A549 (cell line): ENCODE measurements at regions not wholly inside any gene's neighbourhood (a gene's known extent, or its start where the extent isn't known, plus 50 kb on each side); places are given as distances from the start of the nearest gene placed in this dataset.

Source experiments
- ATAC-seq, 2 experiments: fragments of 200-7000 bp in 1 of 2; fragments of >200 bp in 1 of 2; cut with Nextera tagmentation in 1 of 2; cut with Tn5 transposase in 1 of 2; 3 replicates each; pipeline versions ENCODE4 v1.8.0 to v1.9.1; 2018 to 2020; ENCODE audit warnings: mild to moderate bottlenecking in 1 of 2, moderate library complexity in 1 of 2
- CTCF ChIA-PET: fragments of 300-600 bp; sonication (Branson Sonifier 250); formaldehyde crosslinking; extraction: SDS; loops from one replicate; lab custom pipeline; 2021; ENCODE audit warnings: antibody characterized with exemption, inconsistent platforms; lab: Yijun Ruan, JAX
- POLR2A ChIA-PET: fragments of 350-600 bp; formaldehyde crosslinking; extraction: SDS; loops from one replicate; lab custom pipeline; 2021; ENCODE audit warnings: antibody characterized with exemption, inconsistent platforms; lab: Yijun Ruan, JAX
- DNase-seq, 2 experiments: peaks; one replicate each; pipeline versions ENCODE4 v3.0.0 to v3.0.0-alpha.2; 2011 to 2016; ENCODE audit warnings: low read depth in 1 of 2, low spot score in 1 of 2
- FAIRE-seq: peaks from 2 replicates; lab custom pipeline; 2011; peaks lifted over from hg19 to GRCh38; lab: Jason Lieb, UNC
- H3K27ac ChIP-seq, 2 experiments: fragments of >200 bp; sonication (Bioruptor Twin); formaldehyde crosslinking; 3 replicates each; pipeline ENCODE4 v1.5.1; 2016 to 2017
- H3K4me1 ChIP-seq: fragments of >200 bp; sonication (Bioruptor Twin); formaldehyde crosslinking; 3 replicates; pipeline ENCODE4 v1.6.1; 2016
- H3K4me2 ChIP-seq: fragments of >200 bp; sonication (Bioruptor Twin); formaldehyde crosslinking; 3 replicates; pipeline ENCODE4 v1.6.1; 2016
- H3K4me3 ChIP-seq: fragments of >200 bp; sonication (Bioruptor Twin); formaldehyde crosslinking; 3 replicates; pipeline ENCODE4 v1.5.1; 2016
- H3K9me3 ChIP-seq: fragments of >200 bp; sonication (Bioruptor Twin); formaldehyde crosslinking; 3 replicates; pipeline ENCODE4 v1.6.1; 2016
- CBX2 ChIP-seq: fragments of 200-600 bp; sonication (generic); IDR thresholded peaks from 2 replicates; pipeline ENCODE4 v1.6.1; 2016; ENCODE audit warnings: low read depth, mild to moderate bottlenecking, borderline replicate concordance
- CBX8 ChIP-seq: fragments of 200-600 bp; sonication (generic); IDR thresholded peaks from 2 replicates; pipeline ENCODE4 v1.6.1; 2016
- CEBPB ChIP-seq, 2 experiments: fragments of >200 bp in 1 of 2; sonication (Bioruptor Twin) in 1 of 2; formaldehyde crosslinking in 1 of 2; IDR thresholded peaks; 2 replicates each; pipeline ENCODE4 v1.6.1; 2012 to 2016
- CHD2 ChIP-seq: fragments of 150-350 bp; IDR thresholded peaks from 2 replicates; pipeline ENCODE4 v1.6.1; 2014; ENCODE audit warnings: low read length; ENCODE audit not compliant: partially characterized antibody
- CHD4 ChIP-seq: fragments of 200-600 bp; sonication (generic); IDR thresholded peaks from 2 replicates; pipeline ENCODE4 v1.6.1; 2016; ENCODE audit warnings: antibody characterized with exemption, mild to moderate bottlenecking, borderline replicate concordance
- EHF ChIP-seq: fragments of 250-450 bp; sonication (Bioruptor Pico); IDR thresholded peaks from 2 replicates; pipeline ENCODE4 v1.5.0; 2020; ENCODE audit warnings: mild to moderate bottlenecking
- EHMT2 ChIP-seq: fragments of 200-600 bp; sonication (generic); IDR thresholded peaks from 2 replicates; pipeline ENCODE4 v1.6.1; 2016; ENCODE audit warnings: antibody characterized with exemption, low read depth, mild to moderate bottlenecking, moderate library complexity
- FOSB ChIP-seq: fragments of 250-450 bp; sonication (Bioruptor Pico); IDR thresholded peaks from 2 replicates; pipeline ENCODE4 v1.5.0; 2020; ENCODE audit warnings: mild to moderate bottlenecking, moderate library complexity
- FOSL2 ChIP-seq, 2 experiments: fragments of 450-650 bp in 1 of 2; fragments of >200 bp in 1 of 2; sonication (Bioruptor Twin) in 1 of 2; formaldehyde crosslinking; IDR thresholded peaks; 2 replicates each; pipeline versions ENCODE4 v1.5.0 to v1.6.1; 2016 to 2020; ENCODE audit warnings: mild to moderate bottlenecking in 1 of 2, moderate library complexity in 1 of 2
- GATA3 ChIP-seq: IDR thresholded peaks from 2 replicates; pipeline ENCODE4 v1.6.1; 2012; ENCODE audit warnings: borderline replicate concordance
- HEYL ChIP-seq: fragments of 250-450 bp; sonication (Bioruptor Pico); IDR thresholded peaks from 2 replicates; pipeline ENCODE4 v1.8.0; 2021; ENCODE audit warnings: mild to moderate bottlenecking, moderate library complexity
- HOXA7 ChIP-seq: fragments of 250-450 bp; sonication (Bioruptor Pico); IDR thresholded peaks from 2 replicates; pipeline ENCODE4 v1.5.0; 2020; ENCODE audit warnings: mild to moderate bottlenecking, moderate library complexity
- HOXB13 ChIP-seq: fragments of 250-450 bp; sonication (Bioruptor Pico); IDR thresholded peaks from 2 replicates; pipeline ENCODE4 v1.5.0; 2020; ENCODE audit warnings: low read depth, mild to moderate bottlenecking, moderate library complexity
- HOXB5 ChIP-seq: fragments of 250-450 bp; sonication (Bioruptor Pico); IDR thresholded peaks from 2 replicates; pipeline ENCODE4 v1.5.0; 2020; ENCODE audit warnings: mild to moderate bottlenecking, moderate library complexity
- JUNB ChIP-seq: fragments of >200 bp; sonication (Bioruptor Twin); formaldehyde crosslinking; IDR thresholded peaks from 2 replicates; pipeline ENCODE4 v1.6.1; 2016
- KDM5A ChIP-seq: fragments of 200-600 bp; sonication (generic); IDR thresholded peaks from 2 replicates; pipeline ENCODE4 v1.6.1; 2016; ENCODE audit warnings: antibody characterized with exemption, mild to moderate bottlenecking
- MYC ChIP-seq: IDR thresholded peaks from 2 replicates; pipeline ENCODE4 v1.6.1; 2012; ENCODE audit warnings: mild to moderate bottlenecking, inconsistent platforms, low read length, improper control_type of control experiment, borderline replicate concordance
- NPAS2 ChIP-seq: fragments of 250-450 bp; sonication (Bioruptor Pico); IDR thresholded peaks from 2 replicates; pipeline ENCODE4 v1.8.0; 2022; ENCODE audit warnings: mild to moderate bottlenecking, moderate library complexity, borderline replicate concordance
- NR3C1 ChIP-seq: fragments of >200 bp; sonication (Bioruptor Twin); formaldehyde crosslinking; IDR thresholded peaks from 3 replicates; pipeline ENCODE4 v1.6.1; 2017
- PHF8 ChIP-seq: fragments of 200-600 bp; sonication (generic); IDR thresholded peaks from 2 replicates; pipeline ENCODE4 v1.6.1; 2016; ENCODE audit warnings: low read depth, mild to moderate bottlenecking, antibody characterized with exemption, moderate library complexity, borderline replicate concordance
- POLR2A ChIP-seq: IDR thresholded peaks from 2 replicates; pipeline ENCODE4 v1.6.1; 2012; ENCODE audit warnings: mild to moderate bottlenecking, low read length
- POLR2AphosphoS2 ChIP-seq: conservative IDR thresholded peaks from 2 replicates; pipeline ENCODE4 v1.6.1; 2012; ENCODE audit warnings: low read length, improper control_type of control experiment, inconsistent platforms
- RAD21 ChIP-seq, 2 experiments: fragments of >200 bp in 1 of 2; sonication (Bioruptor Twin) in 1 of 2; formaldehyde crosslinking in 1 of 2; IDR thresholded peaks in 1 of 2; conservative IDR thresholded peaks in 1 of 2; 2 replicates in 1 of 2; 3 replicates in 1 of 2; pipeline ENCODE4 v1.6.1; 2012 to 2018; ENCODE audit warnings: inconsistent platforms in 1 of 2
- SREBF2 ChIP-seq: fragments of 450-650 bp; IDR thresholded peaks from 2 replicates; pipeline ENCODE4 v1.6.1; 2014; ENCODE audit warnings: mild to moderate bottlenecking, moderate library complexity
- TFCP2L1 ChIP-seq: fragments of 250-450 bp; sonication (Bioruptor Pico); IDR thresholded peaks from 2 replicates; pipeline ENCODE4 v1.5.0; 2021; ENCODE audit warnings: mild to moderate bottlenecking
- ZC3H11A ChIP-seq: fragments of 450-650 bp; IDR thresholded peaks from 2 replicates; pipeline ENCODE4 v1.6.1; 2014; ENCODE audit warnings: antibody characterized with exemption, mild to moderate bottlenecking
- ZFP36 ChIP-seq: fragments of 450-650 bp; IDR thresholded peaks from 2 replicates; pipeline ENCODE4 v1.6.1; 2014; ENCODE audit warnings: borderline replicate concordance; ENCODE audit not compliant: partially characterized antibody
- ZNF302 ChIP-seq: fragments of 250-450 bp; sonication (Bioruptor Pico); IDR thresholded peaks from 2 replicates; pipeline ENCODE4 v1.9.0; 2021; ENCODE audit warnings: inconsistent platforms, mild to moderate bottlenecking, moderate library complexity
- ZSCAN20 ChIP-seq: fragments of 250-450 bp; sonication (Bioruptor Pico); IDR thresholded peaks from 2 replicates; pipeline ENCODE4 v1.8.0; 2022; ENCODE audit warnings: mild to moderate bottlenecking, moderate library complexity
- WGBS: methylation state at CpG from one replicate; pipeline ENCODE4 v1.1.6; 2017; ENCODE audit errors: missing lambda C conversion rate; 5-methylcytosine and 5-hydroxymethylcytosine counted together
- TF ChIP-seq, protein P1 (sequence below): fragments of 150-350 bp; IDR thresholded peaks from 2 replicates; pipeline ENCODE4 v1.6.1; 2014; ENCODE audit warnings: low read depth, mild to moderate bottlenecking, low read length
- TF ChIP-seq, protein P2 (sequence below): fragments of 250-450 bp; sonication (Bioruptor Pico); IDR thresholded peaks from 2 replicates; pipeline ENCODE4 v1.5.0; 2021; ENCODE audit warnings: mild to moderate bottlenecking, moderate library complexity, borderline replicate concordance
- TF ChIP-seq, protein P3 (sequence below): IDR thresholded peaks from 2 replicates; pipeline ENCODE4 v1.6.1; 2012; ENCODE audit warnings: low read depth, borderline replicate concordance

DNA sequence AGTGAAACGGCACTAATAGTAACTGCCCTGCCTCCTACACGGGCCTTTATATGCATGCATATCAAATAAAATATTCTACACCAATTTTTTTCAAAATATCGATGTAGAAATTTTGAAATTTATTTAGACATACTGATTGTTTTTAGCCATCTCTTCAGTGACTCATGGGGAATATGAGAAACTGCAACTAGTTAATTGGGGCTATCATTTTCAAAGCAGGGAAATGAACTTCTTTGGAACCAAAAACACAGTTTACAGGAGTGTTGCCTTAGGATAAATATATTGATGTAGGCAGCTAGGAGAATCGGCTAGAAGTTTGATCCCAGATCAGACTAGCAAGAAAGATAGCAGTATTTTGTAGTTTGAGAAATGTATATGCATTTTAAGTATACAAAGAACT is 1010.8 kb upstream of the AGA start:
- Histone ChIP-seq H3K4me3 (no peak overlapping the region), H3K4me1 (no peaks in the 10 kb centered on the region), H3K27ac (no peak overlapping the region), H3K4me2 (no peak overlapping the region), H3K9me3 (no peaks in the 10 kb centered on the region)
- POLR2A ChIA-PET: no interaction called here
- CTCF ChIA-PET: no interaction called here
- TF ChIP-seq HOXA7: no peak
- TF ChIP-seq CBX8: no peak
- no peak for TF ChIP-seq POLR2AphosphoS2
- no peak for TF ChIP-seq FOSB (CRISPR knock-in tag)
- no peak for TF ChIP-seq TFCP2L1 (CRISPR knock-in tag)
- no peak for TF ChIP-seq HEYL (CRISPR knock-in tag)
- TF ChIP-seq NPAS2 (CRISPR knock-in tag): no peak
- TF ChIP-seq CEBPB (IDR thresholded peaks at IDR 0.05): no peak
- TF ChIP-seq, protein P1, sequence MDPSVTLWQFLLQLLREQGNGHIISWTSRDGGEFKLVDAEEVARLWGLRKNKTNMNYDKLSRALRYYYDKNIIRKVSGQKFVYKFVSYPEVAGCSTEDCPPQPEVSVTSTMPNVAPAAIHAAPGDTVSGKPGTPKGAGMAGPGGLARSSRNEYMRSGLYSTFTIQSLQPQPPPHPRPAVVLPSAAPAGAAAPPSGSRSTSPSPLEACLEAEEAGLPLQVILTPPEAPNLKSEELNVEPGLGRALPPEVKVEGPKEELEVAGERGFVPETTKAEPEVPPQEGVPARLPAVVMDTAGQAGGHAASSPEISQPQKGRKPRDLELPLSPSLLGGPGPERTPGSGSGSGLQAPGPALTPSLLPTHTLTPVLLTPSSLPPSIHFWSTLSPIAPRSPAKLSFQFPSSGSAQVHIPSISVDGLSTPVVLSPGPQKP: no peak
- no peak for TF ChIP-seq ZNF302 (CRISPR knock-in tag)
- TF ChIP-seq EHMT2: no peak
- no peak for TF ChIP-seq POLR2A
- TF ChIP-seq PHF8: no peak
- TF ChIP-seq ZC3H11A: no peak
- TF ChIP-seq FOSL2 (IDR thresholded peaks at IDR 0.05): no peak
- no peak for TF ChIP-seq FOSL2 (CRISPR knock-in tag; IDR thresholded peaks at IDR 0.05)
- no peak for FAIRE-seq
- WGBS: 7% methylated on average over 4 of the region's 4 CpGs
- ATAC-seq: no peak
- no peak for DNase-seq

DNA sequence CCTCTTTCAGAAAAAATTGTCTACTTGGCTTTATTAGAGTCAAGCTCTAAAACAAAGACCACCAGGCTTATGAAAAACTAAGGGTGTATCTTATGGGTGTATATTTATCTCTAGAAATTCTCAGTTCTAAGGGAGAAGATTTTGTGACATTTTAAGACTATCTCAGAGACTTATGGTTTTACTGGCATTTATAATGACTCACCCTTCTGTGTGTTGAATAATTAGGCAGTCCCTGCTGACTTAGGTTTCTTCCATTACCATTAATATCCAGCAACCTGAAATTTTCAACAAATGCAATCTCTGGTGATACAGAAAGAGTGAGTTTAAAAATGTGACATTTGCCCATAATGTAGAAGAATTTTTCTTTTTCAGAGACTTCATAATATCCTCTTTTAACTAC is 1015.0 kb upstream of the AGA start:
- Histone ChIP-seq H3K4me2 (no peak overlapping the region), H3K4me1 (no peaks in the 10 kb centered on the region), H3K4me3 (no peak overlapping the region), H3K9me3 (no peaks in the 10 kb centered on the region), H3K27ac (no peak overlapping the region)
- no peak for TF ChIP-seq ZFP36
- TF ChIP-seq CEBPB (IDR thresholded peaks at IDR 0.05): no peak
- no peak for TF ChIP-seq KDM5A
- no peak for TF ChIP-seq SREBF2
- TF ChIP-seq TFCP2L1 (CRISPR knock-in tag): no peak
- TF ChIP-seq GATA3: no peak
- no peak for TF ChIP-seq JUNB
- no peak for TF ChIP-seq ZSCAN20 (CRISPR knock-in tag)
- TF ChIP-seq POLR2A: no peak
- TF ChIP-seq HOXB13 (CRISPR knock-in tag): no peak
- no peak for TF ChIP-seq HOXB5 (CRISPR knock-in tag)
- ATAC-seq (no peak), FAIRE-seq (no peak), DNase-seq (no peak)
- CTCF ChIA-PET: no interaction called here
- POLR2A ChIA-PET: no interaction called here

DNA sequence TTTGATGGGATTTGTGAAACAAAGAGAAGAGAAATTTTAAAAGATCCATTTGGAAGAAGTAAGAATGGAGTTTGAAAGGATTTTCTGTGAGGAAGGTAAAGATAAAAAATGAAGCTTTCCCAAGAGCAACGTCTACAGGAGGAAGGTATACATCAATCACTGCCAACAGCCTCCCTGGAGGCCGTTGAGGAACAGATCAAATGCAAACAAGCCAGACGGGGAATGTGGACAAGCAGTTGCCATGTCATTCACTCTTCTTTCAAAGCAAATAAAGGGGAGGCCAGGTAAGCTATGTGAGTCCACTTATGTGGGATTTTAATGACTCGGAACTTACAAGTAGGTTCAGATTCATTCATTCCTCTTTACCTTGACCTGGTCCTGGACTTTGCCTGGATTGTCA is 1020.5 kb upstream of the AGA start:
- Histone ChIP-seq H3K27ac (no peak overlapping the region), H3K4me3 (no peak overlapping the region), H3K4me1 (no peaks in the 10 kb centered on the region), H3K9me3 (no peaks in the 10 kb centered on the region), H3K4me2 (no peak overlapping the region)
- CTCF ChIA-PET: no interaction called here
- DNase-seq: no peak
- no peak for FAIRE-seq
- no peak for ATAC-seq
- 5% methylated on average over 4 of the region's 4 CpGs for WGBS
- POLR2A ChIA-PET: no interaction called here
- TF ChIP-seq RAD21 (conservative IDR thresholded peaks at IDR 0.05 in 1 of 2, IDR thresholded peaks at IDR 0.05 in 1 of 2): no peak
- TF ChIP-seq CBX2: no peak
- no peak for TF ChIP-seq CHD4
- TF ChIP-seq, protein P2, sequence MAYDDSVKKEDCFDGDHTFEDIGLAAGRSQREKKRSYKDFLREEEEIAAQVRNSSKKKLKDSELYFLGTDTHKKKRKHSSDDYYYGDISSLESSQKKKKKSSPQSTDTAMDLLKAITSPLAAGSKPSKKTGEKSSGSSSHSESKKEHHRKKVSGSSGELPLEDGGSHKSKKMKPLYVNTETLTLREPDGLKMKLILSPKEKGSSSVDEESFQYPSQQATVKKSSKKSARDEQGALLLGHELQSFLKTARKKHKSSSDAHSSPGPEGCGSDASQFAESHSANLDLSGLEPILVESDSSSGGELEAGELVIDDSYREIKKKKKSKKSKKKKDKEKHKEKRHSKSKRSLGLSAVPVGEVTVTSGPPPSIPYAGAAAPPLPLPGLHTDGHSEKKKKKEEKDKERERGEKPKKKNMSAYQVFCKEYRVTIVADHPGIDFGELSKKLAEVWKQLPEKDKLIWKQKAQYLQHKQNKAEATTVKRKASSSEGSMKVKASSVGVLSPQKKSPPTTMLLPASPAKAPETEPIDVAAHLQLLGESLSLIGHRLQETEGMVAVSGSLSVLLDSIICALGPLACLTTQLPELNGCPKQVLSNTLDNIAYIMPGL: no peak
- TF ChIP-seq CHD2: no peak
- no peak for TF ChIP-seq EHMT2
- TF ChIP-seq, protein P3, sequence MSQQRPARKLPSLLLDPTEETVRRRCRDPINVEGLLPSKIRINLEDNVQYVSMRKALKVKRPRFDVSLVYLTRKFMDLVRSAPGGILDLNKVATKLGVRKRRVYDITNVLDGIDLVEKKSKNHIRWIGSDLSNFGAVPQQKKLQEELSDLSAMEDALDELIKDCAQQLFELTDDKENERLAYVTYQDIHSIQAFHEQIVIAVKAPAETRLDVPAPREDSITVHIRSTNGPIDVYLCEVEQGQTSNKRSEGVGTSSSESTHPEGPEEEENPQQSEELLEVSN: no peak
- no peak for TF ChIP-seq TFCP2L1 (CRISPR knock-in tag)
- no peak for TF ChIP-seq ZC3H11A
- no peak for TF ChIP-seq JUNB
- no peak for TF ChIP-seq MYC
- TF ChIP-seq HEYL (CRISPR knock-in tag): no peak
- no peak for TF ChIP-seq EHF (CRISPR knock-in tag)
- TF ChIP-seq ZSCAN20 (CRISPR knock-in tag): no peak
- no peak for TF ChIP-seq NR3C1
